NCI-H2196 (cell line): ENCODE measurements at regions not wholly inside any gene's neighbourhood (a gene's known extent, or its start where the extent isn't known, plus 50 kb on each side); places are given as distances from the start of the nearest gene placed in this dataset.
"Not testable (repeated sequence)": the region's sequence is repeated elsewhere in the genome, so short reads cannot be mapped to it uniquely, and the experiment has no call there.

Source experiments
- DNase-seq: peaks from one replicate; lab custom pipeline; 2025; ENCODE audit not compliant: unreplicated experiment; lab: John Stamatoyannopoulos, UW

DNA sequence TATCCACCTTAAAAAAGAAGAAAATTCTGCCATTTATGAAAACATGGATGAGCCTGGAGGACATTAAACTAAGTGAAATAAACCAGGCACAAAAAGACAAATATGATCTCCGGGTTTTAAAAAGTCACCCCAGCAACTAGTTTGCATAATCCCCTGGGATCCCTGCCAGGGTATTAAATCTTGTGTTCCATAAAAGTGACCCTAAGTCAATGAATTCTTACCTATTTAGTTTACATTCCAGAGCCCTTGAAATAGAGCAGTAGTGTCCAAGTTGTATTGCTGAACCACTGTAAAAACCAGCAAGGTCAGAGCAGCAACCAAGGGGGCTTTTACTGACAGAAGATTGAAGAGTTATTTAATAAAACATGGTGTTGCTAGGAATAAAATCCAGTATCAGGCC, 716.8 kb upstream of the BCHE start:
- no peak for DNase-seq

DNA sequence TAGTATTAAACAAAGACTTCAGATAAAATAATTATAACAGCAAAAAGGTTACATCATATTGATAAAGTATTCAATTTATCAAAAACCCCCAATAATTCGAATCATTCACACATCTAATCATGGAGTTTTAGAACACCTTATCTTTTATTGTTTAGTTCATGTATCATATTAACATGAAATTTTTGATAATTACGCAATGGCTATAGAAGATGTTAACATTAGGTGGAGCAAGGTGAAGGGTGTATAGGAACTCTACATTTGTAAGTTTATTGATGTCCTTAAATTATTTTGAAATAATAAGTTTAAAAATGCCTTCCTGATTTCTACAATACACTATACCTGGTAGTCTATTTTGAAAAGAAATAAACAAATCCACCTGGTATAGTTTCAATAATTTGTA, 696.5 kb upstream of the BCHE start:
- DNase-seq, result no peak

DNA sequence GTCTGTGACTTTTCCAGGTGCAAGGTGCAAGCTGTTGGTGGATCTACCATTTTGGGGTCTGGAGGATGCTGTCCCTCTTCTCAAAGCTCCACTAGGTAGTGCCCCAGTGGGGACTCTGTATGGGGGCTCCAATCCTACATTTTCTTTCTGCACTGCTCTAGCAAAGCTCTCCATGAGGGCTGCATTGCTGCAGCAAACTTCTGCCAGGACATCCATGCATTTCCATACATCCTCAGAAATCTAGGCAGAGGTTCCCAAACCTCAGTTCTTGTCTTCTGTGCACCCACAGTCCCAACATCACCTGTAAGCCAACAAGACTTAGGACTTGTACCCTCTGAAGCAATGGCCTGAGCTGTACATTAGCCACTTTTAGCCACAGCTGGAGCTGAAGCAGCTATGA, 694.5 kb upstream of the BCHE start:
- no peak for DNase-seq

DNA sequence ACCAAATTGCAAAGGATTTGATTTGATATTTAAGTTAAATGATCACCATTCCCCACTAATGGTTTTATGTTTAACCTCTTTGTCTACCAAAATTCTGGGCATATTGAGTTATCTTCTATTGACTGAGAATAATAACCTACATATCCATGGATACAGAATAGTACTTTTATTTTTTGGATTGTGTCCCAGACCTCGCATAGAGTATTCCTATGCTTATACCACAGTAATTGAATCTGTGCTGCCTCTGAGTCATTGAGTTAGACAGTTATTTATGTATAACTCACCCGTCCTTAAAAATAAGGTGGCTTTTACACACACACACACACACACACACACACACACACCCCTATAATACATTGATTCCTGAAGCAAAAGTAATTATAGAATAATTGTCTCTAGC, 690.1 kb upstream of the BCHE start:
- DNase-seq, result no peak

DNA sequence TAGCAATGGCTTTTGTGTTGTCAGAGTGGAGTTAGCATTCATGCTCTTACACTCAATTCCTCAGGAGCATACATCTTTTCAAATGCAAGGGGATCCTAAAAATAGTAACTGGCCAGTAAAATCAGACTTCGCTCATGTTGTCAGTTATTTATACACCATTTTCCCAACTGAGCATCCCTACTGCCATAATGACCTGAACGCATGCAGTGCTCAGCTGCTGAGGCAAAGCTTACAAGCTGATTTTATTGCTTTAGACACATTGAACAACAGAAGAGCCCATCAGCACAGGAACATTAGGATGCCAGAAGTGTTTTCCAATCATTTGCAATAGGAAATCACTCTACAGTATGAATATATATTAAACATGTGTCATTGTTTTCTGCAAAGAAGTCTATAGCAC, 689.7 kb upstream of the BCHE start:
- DNase-seq, result no peak

DNA sequence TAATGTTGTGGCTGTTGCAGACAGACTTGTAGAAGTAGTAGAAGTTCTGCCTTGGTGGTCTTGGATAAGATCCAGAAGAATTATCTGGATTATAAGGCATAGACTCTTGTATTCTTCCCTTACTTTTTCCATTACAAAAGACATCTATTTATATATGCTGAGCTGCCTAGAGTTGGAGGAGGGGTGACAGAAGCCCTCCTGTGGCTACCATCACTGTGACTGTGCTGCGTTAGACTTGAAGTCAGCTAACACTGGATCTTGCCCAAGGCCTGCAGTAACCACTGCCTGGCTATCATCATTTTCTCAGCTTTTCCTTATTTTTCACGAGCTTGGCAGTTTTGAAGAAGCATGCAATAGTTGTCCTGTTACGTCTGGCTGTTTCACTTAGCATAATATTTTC, 684.8 kb upstream of the BCHE start:
- no peak for DNase-seq

DNA sequence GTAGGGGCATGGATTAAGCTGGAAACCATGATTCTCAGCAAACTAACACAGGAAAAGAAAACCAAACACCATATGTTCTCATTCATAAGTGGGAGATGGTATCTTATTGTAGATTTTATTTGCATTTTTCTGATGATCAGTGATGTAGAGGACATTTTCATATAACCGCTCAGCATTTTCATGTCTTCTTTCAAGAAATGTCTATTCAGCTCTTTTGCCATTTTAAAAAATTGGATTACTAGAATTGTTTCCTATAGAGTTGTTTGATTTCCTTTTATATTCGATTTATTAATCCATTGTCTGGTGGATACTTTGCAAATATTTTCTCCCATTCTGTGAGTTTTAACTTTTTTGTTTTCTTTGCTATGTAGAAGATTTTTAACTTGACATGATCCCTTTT, 682.2 kb upstream of the BCHE start:
- DNase-seq, result no peak

DNA sequence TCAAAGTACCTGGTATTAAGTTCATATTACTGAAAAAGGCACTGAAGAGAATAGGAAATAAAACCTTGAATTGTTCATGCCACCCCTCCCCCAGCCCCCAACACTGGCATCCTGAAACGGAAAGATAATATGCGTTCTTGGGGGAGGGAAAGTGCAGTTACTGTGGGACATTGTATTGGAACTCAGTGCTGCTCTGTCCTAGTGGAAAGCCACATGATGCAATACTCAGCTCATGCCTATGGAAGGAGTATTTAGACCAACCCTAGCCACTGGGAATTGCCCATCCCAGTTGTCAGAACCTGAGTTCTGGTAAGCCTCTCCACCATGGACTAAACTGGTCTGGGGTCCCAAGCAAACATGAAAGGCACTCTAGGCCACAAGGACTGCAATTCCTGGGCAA, 680.8 kb upstream of the BCHE start:
- DNase-seq, result no peak

DNA sequence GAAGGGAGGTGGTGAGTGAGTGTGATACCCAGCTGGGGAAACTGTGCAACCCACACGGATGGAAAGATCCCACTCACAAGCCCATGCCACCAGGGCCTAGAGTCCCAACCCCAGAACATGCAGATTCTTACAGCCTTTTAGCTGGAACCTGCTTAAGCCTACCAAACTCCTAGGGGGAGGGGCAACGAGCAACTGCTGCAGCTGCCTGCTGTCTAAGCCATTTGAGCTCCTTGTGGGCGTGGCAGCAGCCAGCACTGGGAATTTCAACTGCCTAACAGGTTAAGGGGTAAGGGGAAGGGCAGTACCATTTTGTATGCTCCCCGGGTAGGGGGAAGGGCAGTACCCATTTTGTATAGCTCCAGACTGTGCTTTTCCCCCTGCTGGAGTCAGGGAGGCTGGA, 673.2 kb upstream of the BCHE start:
- DNase-seq, result no peak

DNA sequence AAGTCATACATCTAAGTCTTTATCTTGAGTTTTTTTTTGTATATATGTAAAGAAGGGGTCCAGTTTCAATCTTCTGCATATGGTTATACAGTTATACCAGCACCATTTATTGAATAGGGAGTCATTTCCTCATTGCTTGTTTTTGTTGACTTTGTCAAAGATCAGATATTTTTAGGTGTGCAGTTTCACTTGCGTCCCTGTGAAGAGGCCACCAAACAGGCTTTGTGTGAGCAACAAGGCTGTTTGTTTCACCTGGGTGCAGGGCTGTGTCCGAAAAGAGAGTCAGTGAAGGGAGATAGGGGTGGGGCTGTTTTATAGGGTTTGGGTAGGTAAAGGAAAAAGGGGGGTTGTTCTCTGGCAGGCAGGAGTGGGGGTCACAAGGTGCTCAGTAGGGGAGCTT, 663.2 kb upstream of the BCHE start:
- not testable (repeated sequence) for DNase-seq

DNA sequence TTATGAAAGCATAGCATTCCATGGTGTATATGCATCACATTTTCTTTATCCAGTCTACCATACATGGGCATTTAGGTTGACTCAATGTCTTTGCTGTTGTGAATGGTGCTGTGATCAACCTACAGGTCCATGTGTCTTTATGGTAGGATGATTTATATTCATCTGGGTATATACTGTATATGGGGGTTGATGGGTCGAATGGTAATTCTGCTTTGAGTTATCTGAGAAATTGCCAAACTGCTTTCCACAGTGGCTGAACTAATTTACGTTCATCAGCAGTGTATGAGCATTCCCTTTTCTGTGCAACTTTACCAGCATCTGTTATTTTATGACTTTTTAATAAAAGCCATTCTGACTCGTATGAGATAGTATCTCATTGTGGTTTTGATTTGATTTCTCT, 662.4 kb upstream of the BCHE start:
- DNase-seq, result no peak

DNA sequence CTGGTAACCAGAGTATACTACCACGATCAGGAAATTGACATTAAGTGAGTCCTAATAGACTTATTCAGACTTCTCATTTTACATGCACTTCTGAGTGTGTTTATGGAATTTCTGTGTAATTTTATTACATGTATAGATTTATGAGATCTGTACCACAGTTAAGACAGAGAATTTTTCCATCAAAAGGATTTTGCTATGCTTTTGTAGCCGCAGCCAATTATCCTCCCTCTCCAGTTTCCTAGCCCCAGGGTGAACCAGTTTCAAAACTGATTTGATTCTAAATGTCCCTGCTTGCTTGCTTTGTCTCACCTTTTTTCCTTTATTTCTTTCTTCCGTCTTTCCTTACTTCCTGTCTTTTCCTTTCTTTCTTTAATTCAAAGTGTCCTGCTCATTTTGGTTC, 661.2 kb upstream of the BCHE start:
- DNase-seq, result no peak

DNA sequence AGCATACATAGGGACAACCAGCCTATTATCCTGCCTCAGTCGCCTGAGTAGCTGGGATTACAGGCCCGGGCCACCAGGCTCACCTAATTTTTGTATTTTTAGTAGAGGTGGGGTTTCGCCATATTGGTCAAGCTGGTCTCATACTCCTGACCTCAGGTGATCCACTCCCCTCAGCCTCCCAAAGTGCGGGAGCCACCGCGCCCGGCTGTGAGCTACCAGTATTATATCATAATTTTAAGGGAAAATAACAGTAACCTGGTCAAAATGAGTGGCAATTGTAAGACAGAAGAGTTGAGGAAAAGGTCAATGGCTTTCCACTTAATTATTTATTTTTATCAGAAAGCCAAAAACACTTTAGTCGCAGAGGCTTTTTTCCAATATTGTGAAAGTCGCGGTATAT, 652.6 kb upstream of the BCHE start:
- no peak for DNase-seq

DNA sequence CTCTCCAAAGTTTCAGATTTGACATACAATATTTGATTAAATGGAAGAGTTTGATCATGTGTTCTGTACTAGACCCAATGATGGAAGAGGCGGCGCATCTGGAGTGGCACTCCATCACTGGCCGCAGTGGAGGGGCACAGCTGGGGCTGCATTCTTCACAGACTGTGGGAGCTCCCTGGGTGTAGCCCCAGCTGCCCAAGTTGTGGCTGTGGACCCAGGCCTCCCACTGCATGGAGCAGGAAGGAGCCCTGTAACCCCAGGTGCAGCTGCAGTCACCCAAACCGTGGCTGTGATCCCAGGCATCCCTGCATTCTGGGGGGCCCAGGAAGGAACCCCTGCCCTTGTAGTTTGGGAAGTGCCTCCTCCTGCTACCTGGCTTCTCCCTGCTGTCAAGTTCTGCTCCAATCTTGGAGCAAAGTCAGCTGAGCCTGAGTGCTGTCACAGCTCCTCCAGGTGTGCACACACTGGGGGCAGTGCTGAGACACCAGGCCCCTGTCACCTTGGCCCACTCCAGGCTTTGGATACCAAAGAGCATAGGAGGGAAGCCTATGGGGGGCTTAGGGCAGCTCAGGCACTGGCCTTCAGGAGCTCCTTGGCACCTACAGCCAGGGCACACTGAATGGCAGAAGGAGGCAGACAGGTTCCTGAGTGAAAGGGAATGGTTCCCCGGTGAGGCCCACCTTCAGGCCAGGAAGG, 651.9 kb upstream of the BCHE start:
- DNase-seq, result no peak

DNA sequence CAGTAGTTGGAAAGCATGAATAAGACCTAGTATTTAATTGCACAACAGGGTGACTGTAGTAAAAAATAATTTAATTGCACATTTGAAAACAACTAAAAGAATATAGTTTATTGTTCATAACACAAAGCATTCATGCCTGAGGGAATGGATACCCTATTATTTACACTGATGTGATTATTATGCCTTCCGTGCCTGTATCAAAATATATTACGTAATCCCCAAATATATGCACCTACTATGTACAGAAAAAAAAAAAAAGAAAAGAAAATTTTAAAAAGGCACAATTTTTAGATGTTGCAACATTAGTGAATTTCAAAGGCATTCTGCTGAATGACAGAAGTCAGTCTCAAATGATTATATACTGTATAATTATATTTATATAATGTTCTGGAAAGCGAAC, 647.2 kb upstream of the BCHE start:
- no peak for DNase-seq

DNA sequence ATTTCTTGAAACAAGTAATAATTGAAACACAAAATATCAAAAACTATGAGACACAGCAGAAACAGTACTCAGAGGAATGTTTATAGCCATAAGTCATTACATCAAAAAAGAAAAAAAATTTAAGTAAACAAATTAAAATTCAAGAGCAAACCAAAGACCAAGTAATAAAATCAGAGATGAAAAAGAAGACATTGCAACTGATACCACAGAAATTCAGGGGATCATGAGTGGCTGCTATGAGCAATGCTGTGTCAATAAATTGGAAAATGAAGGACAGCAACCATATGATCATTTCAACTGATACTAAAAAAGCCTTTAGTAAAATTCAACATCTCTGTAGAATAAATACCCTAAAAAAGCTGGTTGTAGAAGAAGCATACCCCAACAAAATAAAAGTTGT, 644.1 kb upstream of the BCHE start:
- no peak for DNase-seq

DNA sequence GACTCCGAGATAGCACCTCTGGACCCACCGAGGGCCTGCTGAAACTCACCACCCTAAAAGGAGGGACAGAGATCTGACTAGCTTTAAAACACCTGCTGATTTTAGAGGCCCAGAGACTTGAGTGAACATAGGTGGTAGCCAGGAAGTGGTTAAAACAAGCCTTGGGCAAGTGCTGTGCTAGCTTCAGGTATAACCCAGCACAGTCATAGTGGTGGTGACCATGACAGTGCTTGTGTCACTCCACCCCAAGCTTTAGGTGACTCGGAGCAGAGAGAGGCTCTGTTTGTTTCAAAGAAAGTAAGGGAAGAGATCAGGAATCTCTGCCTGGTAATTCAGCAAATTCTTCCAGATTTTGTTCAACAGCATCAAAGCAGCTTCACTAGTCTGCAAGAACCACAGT, 641.1 kb upstream of the BCHE start:
- no peak for DNase-seq

DNA sequence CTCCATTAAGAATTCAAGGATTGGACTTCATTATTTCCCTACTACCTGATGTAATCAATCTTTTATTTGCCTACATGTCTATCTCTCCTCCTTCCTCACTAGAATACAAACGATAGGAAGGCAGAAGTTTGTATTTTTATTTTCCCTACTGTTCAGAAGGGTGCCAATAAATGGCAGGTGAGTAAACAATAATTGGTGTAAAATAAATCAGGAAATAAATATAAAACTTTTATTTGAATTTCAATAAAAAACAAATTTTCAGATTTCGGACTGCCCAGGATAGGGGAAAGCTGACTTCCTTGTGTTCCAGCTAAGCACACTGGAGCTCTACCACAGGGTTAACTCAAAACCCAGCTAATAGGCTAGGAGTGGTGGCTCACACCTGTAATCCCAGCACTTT, 636.3 kb upstream of the BCHE start:
- no peak for DNase-seq

DNA sequence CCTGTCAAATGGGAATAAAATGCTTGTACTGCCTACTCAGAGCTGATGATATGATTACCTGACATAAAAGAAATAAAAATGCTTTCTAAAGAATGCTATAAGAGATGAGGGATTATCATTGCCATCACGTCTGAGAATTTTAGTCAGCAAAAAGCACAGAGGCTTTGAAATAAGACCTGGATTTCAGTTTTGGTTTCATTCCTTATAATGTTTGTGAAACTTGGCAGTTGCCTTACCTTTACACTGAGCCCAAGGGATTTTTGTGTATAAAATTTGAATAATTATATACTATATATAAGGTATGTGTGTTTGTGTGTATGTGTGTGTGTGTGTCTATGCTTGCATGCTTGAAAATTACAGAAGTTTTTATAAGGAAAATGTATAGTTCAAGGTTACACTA, 634.8 kb upstream of the BCHE start:
- no peak for DNase-seq

DNA sequence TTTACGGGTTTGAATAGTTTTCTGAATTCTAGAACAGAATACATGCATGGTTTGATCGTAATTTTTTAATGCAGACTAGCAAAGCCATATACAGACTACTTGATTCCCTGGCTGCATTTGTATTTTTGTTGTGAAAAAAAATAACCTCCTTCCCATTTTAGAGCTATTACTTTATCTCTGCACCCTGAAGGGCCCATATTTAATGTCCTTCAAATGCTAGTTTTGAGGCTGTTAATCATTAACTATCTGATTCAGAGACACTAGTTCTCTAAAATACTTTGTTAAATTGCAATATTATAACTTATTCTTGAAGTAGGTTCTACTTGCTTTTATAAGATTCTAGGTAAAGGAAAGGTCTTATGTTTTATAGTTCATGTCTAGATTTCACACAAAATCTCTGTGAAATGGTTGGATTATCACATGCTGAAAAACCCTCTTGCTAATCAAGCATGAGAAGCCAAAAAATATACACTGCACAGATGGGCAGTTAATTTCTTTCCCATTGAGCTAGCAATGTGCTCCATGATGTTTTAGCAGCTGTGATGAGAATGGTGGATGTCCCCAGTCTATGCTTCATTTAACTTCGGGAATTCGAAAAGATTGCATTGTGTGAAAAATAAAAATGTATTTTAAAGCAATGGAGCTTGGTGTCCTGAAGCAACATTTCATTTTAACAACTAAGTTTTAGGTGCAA, 634.0 kb upstream of the BCHE start:
- DNase-seq, result no peak

DNA sequence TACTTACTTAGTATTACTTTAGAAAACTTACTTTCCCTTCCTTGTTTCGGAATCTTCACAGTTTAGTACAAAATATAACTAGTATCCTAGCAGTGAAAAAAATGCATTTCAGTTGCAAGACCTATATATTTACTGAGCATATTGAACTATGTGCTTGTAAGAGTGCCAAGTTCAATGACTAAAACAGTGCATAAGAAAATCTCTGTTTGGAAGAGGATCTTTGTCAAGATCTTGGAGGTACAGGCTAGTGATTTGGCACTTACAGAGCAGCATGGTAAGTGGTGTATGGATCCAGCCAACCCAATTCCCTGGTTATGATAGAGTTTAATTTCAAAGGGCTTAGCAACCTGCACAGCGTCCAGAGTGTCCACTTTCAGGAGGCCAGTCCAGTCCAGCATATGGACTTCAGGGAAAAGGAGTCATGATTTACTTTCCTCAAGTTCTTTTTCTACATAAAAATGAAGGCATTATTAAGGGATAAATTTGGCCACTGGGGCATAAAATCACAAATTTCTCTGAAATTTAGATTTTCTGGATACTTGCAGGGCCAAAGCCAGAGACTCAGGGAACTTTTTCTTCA, 625.8 kb upstream of the BCHE start:
- no peak for DNase-seq

DNA sequence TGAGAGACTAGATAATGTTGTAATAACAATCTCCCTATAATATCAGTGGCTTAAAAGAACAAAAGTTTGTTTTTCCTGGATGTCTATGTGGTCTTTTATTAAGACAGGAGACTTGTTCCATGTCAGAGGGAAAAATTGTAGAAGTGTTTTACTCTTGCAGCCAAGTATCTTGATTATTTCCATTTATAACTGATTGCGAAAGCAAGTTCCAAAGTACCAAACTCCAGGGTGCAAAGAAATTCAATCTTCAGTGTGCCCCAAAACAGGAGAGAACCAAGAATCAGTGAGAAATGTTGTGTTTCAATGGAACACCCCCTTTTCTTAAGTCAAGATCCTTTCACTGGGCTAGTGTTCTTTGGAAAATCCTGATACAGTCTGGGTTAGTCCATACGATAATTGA, 624.4 kb upstream of the BCHE start:
- no peak for DNase-seq

DNA sequence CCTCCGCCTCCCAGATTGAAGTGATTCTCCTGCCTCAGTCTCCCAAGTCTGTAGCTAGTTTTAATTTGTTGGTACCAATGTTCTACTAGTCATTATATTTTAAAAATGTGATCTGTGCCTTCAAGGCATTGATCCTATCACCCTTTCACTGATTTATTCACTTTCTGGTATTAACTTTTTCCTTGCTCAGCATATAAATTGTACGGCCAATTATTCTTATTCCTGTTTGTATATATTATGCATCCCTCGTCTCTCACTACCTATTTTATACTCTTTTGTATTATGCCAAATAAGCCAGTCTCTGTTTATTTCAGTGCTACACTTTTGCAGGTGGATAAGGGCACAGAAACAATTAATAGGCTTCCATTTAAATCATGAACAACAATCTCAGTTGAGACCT, 620.2 kb upstream of the BCHE start:
- DNase-seq, result no peak
